DND-41 (cell line): ENCODE measurements at regions not wholly inside any gene's neighbourhood (a gene's known extent, or its start where the extent isn't known, plus 50 kb on each side); places are given as distances from the start of the nearest gene placed in this dataset.
"Not testable (repeated sequence)": the region's sequence is repeated elsewhere in the genome, so short reads cannot be mapped to it uniquely, and the experiment has no call there.

Source experiments
- ATAC-seq: fragments of 200-7000 bp; cut with Tn5 transposase; 3 replicates; pipeline ENCODE4 v1.9.1; 2021; ENCODE audit warnings: low read depth; ENCODE audit not compliant: insufficient read depth
- DNase-seq: peaks from one replicate; pipeline ENCODE4 v3.0.0-alpha.2; 2020
- H2AFZ ChIP-seq: 2 replicates; pipeline ENCODE4 v1.6.0; 2012; ENCODE audit warnings: low read depth, low read length
- H3K27ac ChIP-seq: 2 replicates; pipeline ENCODE4 v1.5.1; 2012; ENCODE audit warnings: low read length, inconsistent platforms
- H3K27me3 ChIP-seq: fragments of 200-600 bp; sonication (generic); 2 replicates; pipeline ENCODE4 v1.6.0; 2012; ENCODE audit warnings: low read length, mild to moderate bottlenecking, inconsistent platforms; ENCODE audit not compliant: insufficient read depth, poor library complexity
- H3K36me3 ChIP-seq: 2 replicates; pipeline ENCODE4 v1.5.1; 2012; ENCODE audit warnings: low read length, inconsistent platforms; ENCODE audit not compliant: insufficient read depth
- H3K4me1 ChIP-seq: 2 replicates; pipeline ENCODE4 v1.5.1; 2012; ENCODE audit warnings: mild to moderate bottlenecking, low read length; ENCODE audit not compliant: insufficient read depth
- H3K4me2 ChIP-seq: 2 replicates; pipeline ENCODE4 v1.6.0; 2012; ENCODE audit warnings: mild to moderate bottlenecking, moderate library complexity, low read length, inconsistent platforms; ENCODE audit not compliant: insufficient read depth
- H3K4me3 ChIP-seq, 2 experiments: fragments of 200-600 bp in 1 of 2; shearing (Covaris generic) in 1 of 2; 2 replicates each; pipeline ENCODE4 v1.5.1; 2012 to 2016; ENCODE audit warnings: inconsistent platforms in 2 of 2, low read length in 2 of 2, mild to moderate bottlenecking in 2 of 2, low read depth in 1 of 2, moderate library complexity in 1 of 2
- H3K79me2 ChIP-seq: 2 replicates; pipeline ENCODE4 v1.6.0; 2012; ENCODE audit warnings: low read length, inconsistent platforms; ENCODE audit not compliant: insufficient read depth
- H3K9ac ChIP-seq: 2 replicates; pipeline ENCODE4 v1.6.0; 2012; ENCODE audit warnings: low read depth, mild to moderate bottlenecking, inconsistent platforms, low read length, moderate library complexity
- H3K9me3 ChIP-seq: 2 replicates; pipeline ENCODE4 v1.5.1; 2012; ENCODE audit warnings: low read length, moderate library complexity, mild to moderate bottlenecking, inconsistent platforms; ENCODE audit not compliant: insufficient read depth, severe bottlenecking
- H4K20me1 ChIP-seq: 2 replicates; pipeline ENCODE4 v1.6.0; 2012; ENCODE audit warnings: low read length; ENCODE audit not compliant: insufficient read depth
- EZH2 ChIP-seq: IDR thresholded peaks from 3 replicates; pipeline ENCODE4 v1.6.1; 2012; ENCODE audit warnings: borderline replicate concordance, low read depth, mild to moderate bottlenecking, moderate library complexity, low read length, inconsistent platforms; ENCODE audit not compliant: severe bottlenecking
- TF ChIP-seq, protein P1 (sequence below): IDR thresholded peaks from 2 replicates; pipeline ENCODE4 v1.5.1; 2012; ENCODE audit warnings: borderline replicate concordance, low read length, moderate library complexity, mild to moderate bottlenecking; ENCODE audit not compliant: poor library complexity, severe bottlenecking; ENCODE audit errors: extremely low read depth

DNA sequence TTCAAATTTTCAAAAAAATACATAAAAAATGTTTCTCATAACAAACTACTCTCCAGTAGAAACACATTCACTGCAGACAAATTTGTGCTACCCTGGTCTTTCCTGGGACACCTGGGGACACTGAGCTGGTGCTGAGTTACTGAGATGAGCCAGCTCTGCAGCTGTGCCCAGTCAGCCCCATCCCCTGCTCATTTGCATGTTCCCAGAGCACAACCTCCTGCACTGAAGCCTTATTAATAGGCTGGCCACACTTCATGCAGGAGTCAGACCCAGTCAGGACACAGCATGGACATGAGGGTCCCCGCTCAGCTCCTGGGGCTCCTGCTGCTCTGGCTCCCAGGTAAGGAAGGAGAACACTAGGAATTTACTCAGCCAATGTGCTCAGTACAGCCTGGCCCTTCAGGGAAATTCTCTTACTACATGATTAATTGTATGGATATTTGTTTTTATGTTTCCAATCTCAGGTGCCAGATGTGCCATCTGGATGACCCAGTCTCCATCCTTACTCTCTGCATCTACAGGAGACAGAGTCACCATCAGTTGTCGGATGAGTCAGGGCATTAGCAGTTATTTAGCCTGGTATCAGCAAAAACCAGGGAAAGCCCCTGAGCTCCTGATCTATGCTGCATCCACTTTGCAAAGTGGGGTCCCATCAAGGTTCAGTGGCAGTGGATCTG is 1529.3 kb downstream of the RPIA start:
- DNase-seq, H3K9me3 ChIP-seq, H3K27ac ChIP-seq, H3K27me3 ChIP-seq, ATAC-seq, H4K20me1 ChIP-seq, H3K4me2 ChIP-seq, H3K36me3 ChIP-seq, H2AFZ ChIP-seq, H3K4me3 ChIP-seq, H3K4me1 ChIP-seq, H3K79me2 ChIP-seq, H3K9ac ChIP-seq: not testable (repeated sequence)

DNA sequence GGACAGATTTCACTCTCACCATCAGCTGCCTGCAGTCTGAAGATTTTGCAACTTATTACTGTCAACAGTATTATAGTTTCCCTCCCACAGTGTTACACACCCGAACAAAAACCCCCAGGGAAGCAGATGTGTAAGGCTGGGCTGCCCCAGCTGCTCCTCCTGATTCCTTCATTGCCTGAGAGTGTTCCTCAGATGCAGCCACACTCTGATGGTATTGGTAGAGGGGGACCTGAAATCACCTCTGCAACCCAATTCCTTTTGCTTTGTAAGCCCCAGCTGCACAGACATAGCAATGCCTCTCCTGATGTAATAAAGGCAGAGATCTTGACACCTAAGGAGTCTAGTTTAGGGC is 1529.8 kb downstream of the RPIA start:
- no peaks in the 10 kb centered on the region for H3K27me3 ChIP-seq
- ATAC-seq (no peak), DNase-seq (no peak)
- no peak overlapping the region for H2AFZ ChIP-seq
- no peaks in the 10 kb centered on the region for H3K9me3 ChIP-seq
- no peaks in the 10 kb centered on the region for H4K20me1 ChIP-seq
- H3K9ac ChIP-seq: no peak overlapping the region
- H3K4me1 ChIP-seq: no peaks in the 10 kb centered on the region
- H3K79me2 ChIP-seq: no peaks in the 10 kb centered on the region
- TF ChIP-seq EZH2: no peak
- TF ChIP-seq, protein P1, sequence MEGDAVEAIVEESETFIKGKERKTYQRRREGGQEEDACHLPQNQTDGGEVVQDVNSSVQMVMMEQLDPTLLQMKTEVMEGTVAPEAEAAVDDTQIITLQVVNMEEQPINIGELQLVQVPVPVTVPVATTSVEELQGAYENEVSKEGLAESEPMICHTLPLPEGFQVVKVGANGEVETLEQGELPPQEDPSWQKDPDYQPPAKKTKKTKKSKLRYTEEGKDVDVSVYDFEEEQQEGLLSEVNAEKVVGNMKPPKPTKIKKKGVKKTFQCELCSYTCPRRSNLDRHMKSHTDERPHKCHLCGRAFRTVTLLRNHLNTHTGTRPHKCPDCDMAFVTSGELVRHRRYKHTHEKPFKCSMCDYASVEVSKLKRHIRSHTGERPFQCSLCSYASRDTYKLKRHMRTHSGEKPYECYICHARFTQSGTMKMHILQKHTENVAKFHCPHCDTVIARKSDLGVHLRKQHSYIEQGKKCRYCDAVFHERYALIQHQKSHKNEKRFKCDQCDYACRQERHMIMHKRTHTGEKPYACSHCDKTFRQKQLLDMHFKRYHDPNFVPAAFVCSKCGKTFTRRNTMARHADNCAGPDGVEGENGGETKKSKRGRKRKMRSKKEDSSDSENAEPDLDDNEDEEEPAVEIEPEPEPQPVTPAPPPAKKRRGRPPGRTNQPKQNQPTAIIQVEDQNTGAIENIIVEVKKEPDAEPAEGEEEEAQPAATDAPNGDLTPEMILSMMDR: no peak
- H3K36me3 ChIP-seq: no peaks in the 10 kb centered on the region
- no peak overlapping the region for H3K4me3 ChIP-seq
- no peak overlapping the region for H3K4me2 ChIP-seq
- no peak overlapping the region for H3K27ac ChIP-seq

DNA sequence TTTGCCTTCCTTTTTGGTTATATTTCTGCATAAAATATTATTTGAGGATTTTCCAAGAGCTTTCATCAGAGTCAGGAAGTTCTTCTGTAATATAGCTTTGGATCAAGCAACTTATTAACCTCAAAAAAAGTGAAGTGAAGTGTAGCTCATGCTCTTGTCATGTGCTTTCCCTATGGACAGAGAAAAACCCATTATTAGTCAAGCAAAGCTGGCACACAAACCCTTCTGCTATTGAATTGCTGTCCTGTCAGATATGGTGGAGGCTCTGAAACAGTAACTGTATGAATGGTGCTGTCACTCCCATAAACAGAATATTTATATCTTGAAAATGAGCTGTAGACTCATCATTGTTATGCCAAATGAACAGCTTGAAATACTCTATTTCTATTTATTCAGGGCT is 1533.3 kb downstream of the RPIA start:
- H3K9me3 ChIP-seq, H3K27me3 ChIP-seq, H3K4me2 ChIP-seq, H3K79me2 ChIP-seq, H2AFZ ChIP-seq, H4K20me1 ChIP-seq, ATAC-seq, H3K27ac ChIP-seq, H3K4me3 ChIP-seq, H3K4me1 ChIP-seq, H3K36me3 ChIP-seq, DNase-seq, H3K9ac ChIP-seq: not testable (repeated sequence)

DNA sequence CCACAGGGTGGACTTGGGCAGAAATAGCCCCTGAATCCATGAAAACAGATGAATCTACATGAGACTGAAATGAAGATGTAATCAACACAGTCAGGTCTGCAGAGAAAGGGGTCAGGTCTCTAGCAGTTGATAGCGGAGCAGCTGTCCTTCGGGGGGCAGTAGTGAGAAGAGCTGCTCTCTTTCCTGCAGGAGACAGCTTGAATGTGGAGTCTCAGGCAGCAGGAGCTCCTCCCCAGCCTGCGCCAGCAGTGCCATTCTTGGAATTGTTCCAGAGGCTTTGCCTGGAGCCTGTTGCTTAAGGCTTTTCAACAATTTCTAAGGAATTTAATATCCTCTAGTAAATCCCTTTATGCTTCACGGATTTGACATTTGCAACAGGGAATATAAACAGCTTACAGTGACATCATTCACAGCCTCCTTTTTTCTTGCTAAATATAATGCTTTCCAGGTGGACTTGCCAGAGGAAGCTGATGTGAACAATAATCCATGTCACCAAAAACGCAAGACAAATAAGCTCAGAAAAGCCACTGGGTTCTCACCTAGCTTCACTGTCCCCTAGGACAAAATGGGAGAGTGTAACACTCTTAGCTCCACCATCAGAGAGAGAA is 1535.1 kb downstream of the RPIA start:
- H4K20me1 ChIP-seq, H3K36me3 ChIP-seq, H3K9ac ChIP-seq, H3K27ac ChIP-seq, H3K27me3 ChIP-seq, ATAC-seq, H3K9me3 ChIP-seq, H3K4me3 ChIP-seq, H3K4me1 ChIP-seq, DNase-seq, H2AFZ ChIP-seq, H3K4me2 ChIP-seq, H3K79me2 ChIP-seq: not testable (repeated sequence)

DNA sequence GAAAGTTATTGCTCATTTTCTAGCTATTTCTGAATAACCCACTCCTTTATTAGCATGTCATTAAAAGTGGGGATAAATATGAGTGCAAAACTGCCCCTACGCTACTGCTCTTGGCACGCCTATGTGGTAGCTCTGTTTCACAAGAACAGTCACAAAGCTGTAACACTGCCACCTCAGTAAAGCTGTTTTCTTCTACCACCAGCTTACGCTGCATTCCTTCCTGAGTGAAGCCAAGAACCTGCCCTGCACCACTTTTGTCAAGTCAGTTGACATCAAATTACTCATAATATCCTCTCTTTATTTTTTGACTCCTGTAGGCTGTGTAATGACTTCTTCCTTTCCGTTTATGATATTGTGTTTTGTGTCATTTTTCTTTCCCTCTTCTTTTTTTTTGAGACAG is 1539.7 kb downstream of the RPIA start:
- H3K9me3 ChIP-seq, H3K79me2 ChIP-seq, H3K4me1 ChIP-seq, H3K4me2 ChIP-seq, H3K9ac ChIP-seq, H3K27ac ChIP-seq, DNase-seq, H3K36me3 ChIP-seq, H3K27me3 ChIP-seq, H4K20me1 ChIP-seq, H2AFZ ChIP-seq, ATAC-seq, H3K4me3 ChIP-seq: not testable (repeated sequence)

DNA sequence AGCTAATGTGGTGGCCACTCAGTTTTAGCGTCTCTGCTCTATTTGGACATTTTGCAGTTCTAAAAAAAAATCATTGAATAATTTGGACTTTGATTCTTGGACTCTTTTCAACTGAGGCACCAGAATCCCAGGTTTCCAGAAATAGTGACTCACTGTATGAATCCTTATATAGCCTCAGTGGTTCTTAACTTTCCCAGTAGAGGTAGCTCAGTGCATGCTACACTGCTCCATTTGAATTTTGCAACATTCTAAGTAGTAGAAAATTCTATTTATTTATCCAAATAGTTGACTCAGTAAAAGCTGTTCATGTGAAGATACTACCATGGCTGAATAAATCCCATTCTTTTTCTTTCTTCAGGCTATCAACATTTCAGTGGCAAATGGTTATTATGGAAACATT is 1544.0 kb downstream of the RPIA start:
- not testable (repeated sequence) for H3K36me3 ChIP-seq, ATAC-seq, H3K79me2 ChIP-seq, H2AFZ ChIP-seq, H3K9me3 ChIP-seq, H3K4me2 ChIP-seq, H3K27me3 ChIP-seq, H4K20me1 ChIP-seq, H3K4me3 ChIP-seq, H3K4me1 ChIP-seq, H3K27ac ChIP-seq, H3K9ac ChIP-seq, DNase-seq

DNA sequence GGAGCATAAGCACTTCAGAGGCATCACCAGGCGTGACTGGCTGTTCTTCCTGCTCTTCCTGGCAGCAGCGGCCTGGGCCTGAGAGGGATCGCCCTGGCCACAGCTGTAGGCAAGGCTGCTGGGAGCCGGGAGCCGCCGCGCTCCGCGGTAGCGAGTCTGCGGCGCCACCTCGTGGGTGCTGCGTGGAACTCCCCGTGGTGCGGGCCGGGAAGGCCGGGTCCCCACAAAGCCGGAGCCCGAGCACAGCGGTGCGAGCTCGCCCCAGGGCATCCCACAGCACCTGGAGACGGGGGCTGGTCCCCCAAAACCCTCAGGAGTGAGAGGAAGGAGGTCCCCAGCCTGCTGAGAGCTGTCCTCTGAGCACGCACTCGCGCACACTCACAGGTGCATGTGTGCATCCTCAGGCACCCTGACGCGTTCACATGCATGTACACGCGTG is 1546.5 kb downstream of the RPIA start:
- H3K27ac ChIP-seq, ATAC-seq, H3K27me3 ChIP-seq, H3K36me3 ChIP-seq, H3K4me2 ChIP-seq, H3K79me2 ChIP-seq, H3K9ac ChIP-seq, H3K9me3 ChIP-seq, H3K4me1 ChIP-seq, DNase-seq, H3K4me3 ChIP-seq, H2AFZ ChIP-seq, H4K20me1 ChIP-seq: not testable (repeated sequence)
